ENCODE measurements at regions not wholly inside any gene's neighbourhood (a gene's known extent, or its start where the extent isn't known, plus 50 kb on each side); places are given as distances from the start of the nearest gene placed in this dataset.

DNA sequence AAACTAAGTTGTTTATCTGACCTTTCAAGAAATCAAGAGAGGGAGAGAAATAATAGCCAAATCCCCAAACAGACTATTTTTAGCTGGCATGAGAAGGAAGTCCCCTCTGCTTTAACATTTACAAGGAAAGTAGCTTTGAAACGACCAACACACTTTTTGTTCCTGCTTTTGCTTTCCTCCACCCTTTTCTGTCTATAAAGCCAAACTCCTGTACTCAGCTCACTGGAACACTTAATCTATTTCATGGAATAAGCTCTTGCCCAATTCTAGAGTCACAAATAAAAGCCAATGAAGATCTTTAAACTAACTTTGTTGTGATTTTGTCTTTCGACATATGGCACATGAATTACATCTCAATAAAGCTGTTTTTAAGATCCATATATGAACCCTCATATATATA, 86.8 kb upstream of the CCDC71L start:
- in situ Hi-C loops (cut with MboI; ENCODE audit: low sequenced_read_pairs) = no loop called here

DNA sequence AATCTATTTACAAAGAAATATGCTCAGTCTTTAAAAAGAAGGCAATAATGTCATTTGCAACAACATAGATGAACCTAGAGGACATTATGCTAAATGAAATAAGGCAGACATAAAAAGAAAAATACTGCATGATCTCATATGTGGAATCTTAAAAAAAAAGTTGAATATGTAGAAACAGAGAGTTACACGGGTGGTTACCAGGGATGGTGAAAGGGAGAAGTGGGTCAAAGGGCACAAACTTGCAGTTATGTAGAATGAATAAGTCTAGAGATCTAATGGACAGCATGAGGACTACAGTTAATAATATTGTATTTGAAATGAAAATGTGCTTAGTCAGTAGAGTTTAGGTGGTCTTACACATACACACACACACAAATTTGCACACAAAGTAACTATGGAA, 88.2 kb upstream of the CCDC71L start:
- in situ Hi-C loops (cut with MboI; ENCODE audit: low sequenced_read_pairs) = no loop called here

DNA sequence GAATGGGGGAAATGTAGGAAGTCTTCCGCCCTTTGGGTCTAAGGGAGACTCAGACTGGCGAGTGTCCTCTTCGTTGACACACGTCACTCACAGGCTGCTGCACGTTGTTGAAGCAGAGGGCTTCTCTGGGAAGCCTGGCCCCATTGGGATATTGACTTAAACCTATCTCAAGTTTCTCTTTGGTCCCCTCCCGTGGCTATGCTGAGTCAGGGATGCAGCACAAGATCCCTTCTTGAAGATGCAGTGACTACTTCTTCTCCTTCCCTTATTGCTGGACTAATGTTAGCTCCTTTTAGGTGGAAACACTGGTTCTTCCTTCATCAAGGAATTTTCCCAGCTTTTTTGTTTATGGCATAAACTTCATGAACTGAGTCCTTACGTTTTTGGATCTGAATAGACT, 89.8 kb upstream of the CCDC71L start:
- in situ Hi-C loops (cut with MboI; ENCODE audit: low sequenced_read_pairs) = loop anchor here (25.0 kb wide), 1 partner anchor 213 kb away; no protein-coding TSS in a partner anchor

DNA sequence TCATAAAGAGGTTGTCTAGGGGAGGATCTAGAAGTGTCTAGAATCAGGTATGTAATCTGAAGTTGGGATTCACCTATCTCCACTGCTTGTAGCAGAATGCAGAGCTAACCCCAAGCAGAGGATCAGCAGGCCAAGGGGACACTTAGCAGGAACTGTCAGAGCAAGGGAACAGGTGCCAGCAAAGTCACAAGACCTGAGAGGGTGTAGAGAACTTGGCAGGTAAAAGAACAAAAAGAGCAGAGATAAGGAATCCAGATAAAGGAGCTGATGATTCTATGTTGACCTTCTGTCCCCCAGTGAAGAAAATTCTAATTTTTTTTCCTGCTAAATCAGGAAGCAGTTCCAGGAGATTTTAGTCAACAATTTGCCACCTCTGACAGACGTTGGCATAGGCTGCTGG, 91.4 kb upstream of the CCDC71L start:
- in situ Hi-C loops (cut with MboI; ENCODE audit: low sequenced_read_pairs) = loop anchor here (25.0 kb wide), 1 partner anchor 215 kb away; no protein-coding TSS in a partner anchor

DNA sequence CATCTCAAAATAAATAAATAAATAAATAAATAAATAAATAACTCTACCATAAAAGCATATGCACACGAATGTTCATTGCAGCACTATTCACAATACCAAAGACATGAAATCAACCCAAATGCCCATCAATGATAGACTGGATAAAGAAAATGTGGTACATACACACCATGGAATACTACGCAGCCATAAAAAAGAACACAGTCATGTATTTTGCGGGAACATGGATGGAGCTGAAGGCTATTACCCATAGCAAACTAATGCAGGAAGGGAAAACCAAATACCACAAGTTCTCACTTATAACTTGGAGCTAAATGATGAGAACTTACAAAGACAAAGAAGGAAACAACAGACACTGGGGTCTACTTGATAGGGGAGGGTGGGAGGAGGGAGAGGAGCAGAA, 94.1 kb upstream of the CCDC71L start:
- in situ Hi-C loops (cut with MboI; ENCODE audit: low sequenced_read_pairs) = loop anchor here (25.0 kb wide), 1 partner anchor 218 kb away; no protein-coding TSS in a partner anchor

DNA sequence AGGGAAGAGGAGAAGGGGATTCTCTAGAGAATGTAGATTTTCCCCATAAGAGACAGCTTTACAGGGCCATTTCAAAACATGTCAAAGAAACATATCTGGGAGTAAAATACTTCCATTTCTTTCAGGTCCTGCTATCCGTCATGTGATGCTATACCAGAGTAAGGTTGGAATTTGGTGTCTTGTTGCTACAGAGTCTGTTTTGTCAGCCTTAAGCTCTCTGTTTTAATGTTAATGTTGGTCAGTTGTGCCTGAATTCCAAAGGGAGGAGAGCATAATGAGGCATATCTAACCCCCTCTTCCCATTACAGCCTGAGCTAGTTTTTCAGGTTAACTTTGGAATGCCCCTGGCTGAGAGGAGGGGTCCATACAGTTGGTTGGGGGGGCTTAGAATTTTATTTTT, 94.7 kb upstream of the CCDC71L start:
- in situ Hi-C loops (cut with MboI; ENCODE audit: low sequenced_read_pairs) = loop anchor here (25.0 kb wide), 1 partner anchor 218 kb away; no protein-coding TSS in a partner anchor

DNA sequence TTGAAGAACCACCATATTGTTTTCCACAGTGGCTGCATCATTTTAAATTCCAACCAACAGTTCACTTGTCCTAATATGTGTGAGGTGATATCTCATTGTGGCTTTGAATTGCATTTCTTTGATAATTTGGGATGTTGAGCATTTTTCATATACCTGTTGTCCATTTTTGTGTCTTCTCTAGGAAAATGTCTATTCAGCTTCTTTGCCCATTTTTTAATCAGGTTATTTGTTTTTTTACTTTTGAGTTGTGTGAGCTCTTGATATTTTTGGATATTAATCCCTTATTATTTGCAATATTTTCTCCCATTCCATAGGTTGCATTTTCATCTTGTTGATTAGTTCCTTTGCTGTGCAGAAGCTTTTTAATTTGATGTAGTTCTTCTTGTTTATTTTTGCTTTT, 95.1 kb upstream of the CCDC71L start:
- in situ Hi-C loops (cut with MboI; ENCODE audit: low sequenced_read_pairs) = loop anchor here (25.0 kb wide), 1 partner anchor 219 kb away; no protein-coding TSS in a partner anchor

DNA sequence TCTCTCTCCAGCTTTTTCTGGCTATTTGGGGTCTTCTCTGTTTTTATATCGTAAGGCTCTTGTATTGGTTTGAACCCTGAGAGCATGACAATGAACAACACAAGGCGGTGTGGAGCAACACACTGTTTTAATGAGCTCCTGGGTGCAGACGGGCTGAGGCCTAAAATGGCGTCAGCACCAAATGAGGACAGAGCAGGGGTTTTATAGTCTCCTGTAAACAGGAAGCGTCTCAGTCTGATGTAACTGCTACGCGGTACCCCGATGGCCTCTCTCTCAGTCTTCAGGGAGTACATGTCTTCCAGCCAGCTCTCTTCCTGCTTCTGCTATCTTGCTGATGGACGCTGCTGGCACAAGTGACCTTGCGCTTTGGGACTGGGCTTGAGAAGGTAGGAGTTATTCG, 95.9 kb upstream of the CCDC71L start:
- in situ Hi-C loops (cut with MboI; ENCODE audit: low sequenced_read_pairs) = loop anchor here (25.0 kb wide), 1 partner anchor 220 kb away; no protein-coding TSS in a partner anchor

DNA sequence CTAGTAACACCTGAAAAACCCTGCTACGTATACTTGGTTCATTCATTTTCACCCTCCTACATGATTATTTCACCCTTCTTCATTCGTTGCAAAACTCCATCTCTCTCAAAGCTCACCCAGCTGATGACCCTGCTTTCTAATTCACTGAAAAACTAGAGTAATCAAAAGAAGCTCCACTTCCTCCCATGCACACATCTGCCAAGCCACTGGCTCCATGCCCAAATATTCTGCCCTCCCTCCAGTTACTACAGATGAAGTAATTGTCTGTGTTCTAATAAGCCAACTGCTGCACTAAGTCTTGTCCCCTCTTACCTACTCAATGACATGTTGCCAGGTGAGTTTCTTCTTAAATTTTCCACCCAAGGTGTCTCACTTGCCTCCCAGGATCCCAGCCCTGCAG, 96.9 kb upstream of the CCDC71L start:
- in situ Hi-C loops (cut with MboI; ENCODE audit: low sequenced_read_pairs) = loop anchor here (25.0 kb wide), 1 partner anchor 221 kb away; no protein-coding TSS in a partner anchor

DNA sequence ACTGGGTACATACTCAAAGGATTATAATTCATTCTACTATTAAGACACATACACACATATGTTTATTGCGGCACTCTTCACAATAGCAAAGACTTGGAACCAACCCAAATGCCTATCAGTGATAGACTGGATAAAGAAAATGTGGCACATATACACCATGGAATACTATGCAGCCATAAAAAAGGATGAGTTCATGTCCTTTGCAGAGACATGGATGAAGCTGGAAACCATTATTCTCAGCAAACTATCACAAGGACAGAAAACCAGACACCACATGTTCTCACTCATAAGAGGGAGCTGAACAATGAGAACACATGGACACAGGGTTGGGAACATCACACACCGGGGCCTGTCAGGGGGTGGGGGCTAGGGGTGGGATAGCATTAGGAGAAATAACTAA, 101.9 kb upstream of the CCDC71L start:
- in situ Hi-C loops (cut with MboI; ENCODE audit: low sequenced_read_pairs) = loop anchor here (25.0 kb wide), 1 partner anchor 226 kb away; no protein-coding TSS in a partner anchor

DNA sequence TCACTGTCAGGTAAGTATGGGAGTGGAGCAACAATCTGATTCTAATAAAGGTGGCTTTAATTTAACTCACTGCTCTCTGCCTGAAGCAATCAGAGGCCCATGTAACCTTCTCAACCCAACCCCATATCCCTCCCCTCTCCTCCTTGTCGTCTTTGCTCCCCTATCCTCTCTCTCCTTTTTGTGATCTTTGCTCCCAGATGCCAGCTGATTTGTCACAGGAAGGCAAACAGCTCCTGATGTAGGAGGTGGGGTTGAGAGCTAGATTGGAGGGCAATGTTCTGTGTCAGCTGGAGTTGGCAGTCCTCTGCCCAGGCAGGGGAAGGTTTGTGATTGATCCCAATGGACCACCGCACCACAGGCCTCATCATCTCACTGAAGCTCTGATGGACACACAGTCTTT, 101.4 kb upstream of the PIK3CG start:
- in situ Hi-C loops (cut with MboI; ENCODE audit: low sequenced_read_pairs) = loop anchor here (25.0 kb wide), 1 partner anchor 226 kb away; no protein-coding TSS in a partner anchor

DNA sequence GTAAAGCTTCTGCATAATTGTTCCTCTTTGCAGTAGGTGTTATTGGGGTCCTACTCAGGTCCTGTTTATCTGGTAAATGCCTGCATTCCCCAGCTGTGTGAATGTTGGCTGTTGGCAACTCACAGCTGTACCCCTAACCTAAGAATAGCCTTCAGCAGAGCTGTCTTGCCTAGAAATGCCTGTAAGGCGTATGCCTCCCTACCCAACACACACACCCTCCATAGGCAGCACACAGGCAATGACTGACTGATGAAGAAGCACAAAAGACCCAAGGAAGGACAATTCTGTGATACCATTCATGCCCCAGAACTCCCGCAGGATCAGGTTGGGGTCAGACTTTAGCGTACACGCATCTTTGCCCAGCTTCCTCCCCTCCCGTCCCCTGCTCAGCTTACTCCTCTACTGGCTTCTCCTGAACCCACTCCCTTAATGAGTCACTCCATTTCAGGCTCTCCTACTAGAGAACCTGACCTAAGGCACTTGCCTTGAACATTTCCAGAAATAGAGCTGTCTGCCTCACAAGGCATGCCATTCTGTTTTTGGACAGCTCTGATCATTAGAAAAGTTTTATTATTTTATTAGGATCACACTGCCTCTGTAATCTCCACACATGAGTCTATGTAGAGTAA, 99.2 kb upstream of the PIK3CG start:
- in situ Hi-C loops (cut with MboI; ENCODE audit: low sequenced_read_pairs) = loop anchor here (25.0 kb wide), 1 partner anchor 229 kb away; no protein-coding TSS in a partner anchor

DNA sequence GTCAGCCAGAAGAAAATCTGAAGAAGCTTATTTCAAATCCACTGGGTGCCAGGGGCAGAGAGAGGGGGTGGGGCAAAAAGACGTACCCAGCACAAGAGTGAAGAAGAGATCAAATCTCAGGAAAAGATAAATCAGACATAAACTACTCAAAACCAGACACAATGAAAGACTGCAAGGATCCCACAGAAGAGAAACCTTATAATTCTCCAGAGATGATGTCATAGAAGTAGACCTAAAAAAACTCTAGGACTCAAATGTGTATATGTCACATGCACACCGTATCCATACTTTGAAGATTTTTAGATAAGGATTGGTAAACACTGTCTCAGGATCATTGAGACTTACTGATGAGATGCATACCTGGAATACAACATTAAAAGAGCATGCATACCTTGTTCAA, 98.5 kb upstream of the PIK3CG start:
- in situ Hi-C loops (cut with MboI; ENCODE audit: low sequenced_read_pairs) = loop anchor here (25.0 kb wide), 1 partner anchor 229 kb away; no protein-coding TSS in a partner anchor

DNA sequence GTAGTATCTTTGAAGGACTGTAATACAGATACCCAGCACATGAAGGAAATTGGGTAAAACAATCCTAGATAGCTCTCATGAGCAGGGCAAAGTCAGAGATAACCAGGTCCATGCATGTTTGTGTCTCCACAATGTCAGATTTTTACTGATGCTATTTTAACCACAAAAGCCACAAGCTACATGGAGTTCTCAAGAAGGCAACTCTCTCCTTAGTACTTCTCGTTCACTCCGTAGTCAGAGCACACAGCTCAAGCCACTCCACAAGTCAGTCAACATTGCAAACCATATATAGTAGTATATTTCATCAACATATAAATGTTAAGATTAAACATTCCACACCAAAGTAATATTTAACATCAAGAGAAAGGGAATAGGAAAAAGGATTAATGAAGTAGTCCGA, 98.0 kb upstream of the PIK3CG start:
- in situ Hi-C loops (cut with MboI; ENCODE audit: low sequenced_read_pairs) = loop anchor here (25.0 kb wide), 1 partner anchor 230 kb away; no protein-coding TSS in a partner anchor

DNA sequence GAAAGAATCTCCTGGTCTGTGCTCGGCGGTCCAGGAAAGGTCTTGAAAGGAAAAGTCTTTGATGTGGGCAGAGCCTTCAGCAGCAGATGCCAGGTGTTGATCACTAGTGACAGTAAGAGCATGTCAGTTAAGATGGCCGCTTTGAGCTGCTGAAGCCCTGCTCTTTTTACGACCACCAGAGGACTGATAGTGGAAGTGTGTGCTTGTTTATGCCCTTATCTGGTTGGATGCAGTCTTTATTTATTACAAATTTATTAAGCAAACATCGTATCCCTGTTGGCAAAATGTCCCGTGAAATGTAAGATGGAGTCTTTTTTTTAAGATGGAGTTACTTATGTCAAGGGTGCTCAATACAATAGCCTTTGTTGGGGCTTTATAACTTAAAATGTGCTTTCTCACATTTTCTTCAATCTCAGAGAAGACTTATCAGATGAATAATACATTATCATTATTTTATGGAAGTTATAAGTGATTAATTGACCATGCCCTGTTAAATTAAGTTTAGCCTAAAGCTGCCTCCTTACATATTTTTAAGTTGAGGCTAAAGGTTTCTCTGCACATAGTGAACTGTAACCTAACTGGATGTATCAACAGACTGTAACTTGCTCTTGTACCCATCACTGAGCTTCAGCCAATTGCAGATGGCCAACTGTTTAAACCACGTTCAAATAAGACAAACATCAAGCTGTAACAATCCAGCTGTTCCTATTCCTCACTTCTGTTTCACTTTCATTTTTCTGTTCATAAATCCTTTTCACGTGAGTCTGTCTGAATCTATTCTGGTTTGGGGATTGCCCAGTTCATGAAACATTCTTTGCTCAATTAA, 97.4 kb upstream of the PIK3CG start:
- in situ Hi-C loops (cut with MboI; ENCODE audit: low sequenced_read_pairs) = loop anchor here (25.0 kb wide), 1 partner anchor 230 kb away; no protein-coding TSS in a partner anchor

DNA sequence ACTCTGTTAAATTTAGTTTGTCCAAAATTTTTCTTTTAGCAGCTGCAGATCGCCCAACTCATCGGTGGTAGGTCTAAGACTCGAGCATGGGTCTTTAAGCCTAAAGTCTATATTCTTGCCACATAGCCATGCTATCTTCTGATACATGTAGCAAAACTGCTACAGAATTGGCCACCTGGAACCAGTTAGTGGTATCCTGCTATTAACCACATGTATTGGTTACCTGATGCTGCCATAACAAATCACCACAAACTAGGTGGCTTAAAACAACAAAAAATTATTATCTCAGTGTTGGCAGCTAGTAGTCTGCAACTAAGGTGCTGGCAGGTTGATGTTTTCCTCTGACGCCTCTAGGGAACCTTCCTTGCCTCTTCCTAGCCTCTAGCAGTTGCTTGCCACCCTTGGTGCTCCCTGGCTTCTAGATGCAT, 96.7 kb upstream of the PIK3CG start:
- in situ Hi-C loops (cut with MboI; ENCODE audit: low sequenced_read_pairs) = loop anchor here (25.0 kb wide), 1 partner anchor 231 kb away; no protein-coding TSS in a partner anchor

DNA sequence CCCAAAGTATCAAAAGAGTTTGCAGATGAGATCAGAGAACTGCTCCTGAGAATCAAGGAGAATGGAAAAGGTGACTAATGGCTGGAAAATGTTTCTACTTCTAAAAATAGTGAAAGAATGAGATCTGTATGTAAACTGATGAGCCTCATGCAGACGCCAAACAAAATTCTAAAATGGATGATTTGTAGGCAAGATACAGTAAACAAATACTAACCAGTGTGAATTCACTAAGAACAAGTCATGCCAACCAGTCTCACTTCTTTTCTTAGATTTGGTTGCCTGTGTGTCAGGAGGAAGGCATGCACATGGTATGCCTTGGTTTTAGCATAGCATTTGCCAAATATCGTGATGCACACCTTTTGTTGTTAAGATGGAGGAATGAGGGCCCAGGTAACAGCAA, 94.9 kb upstream of the PIK3CG start:
- in situ Hi-C loops (cut with MboI; ENCODE audit: low sequenced_read_pairs) = loop anchor here (25.0 kb wide), 1 partner anchor 233 kb away; no protein-coding TSS in a partner anchor

DNA sequence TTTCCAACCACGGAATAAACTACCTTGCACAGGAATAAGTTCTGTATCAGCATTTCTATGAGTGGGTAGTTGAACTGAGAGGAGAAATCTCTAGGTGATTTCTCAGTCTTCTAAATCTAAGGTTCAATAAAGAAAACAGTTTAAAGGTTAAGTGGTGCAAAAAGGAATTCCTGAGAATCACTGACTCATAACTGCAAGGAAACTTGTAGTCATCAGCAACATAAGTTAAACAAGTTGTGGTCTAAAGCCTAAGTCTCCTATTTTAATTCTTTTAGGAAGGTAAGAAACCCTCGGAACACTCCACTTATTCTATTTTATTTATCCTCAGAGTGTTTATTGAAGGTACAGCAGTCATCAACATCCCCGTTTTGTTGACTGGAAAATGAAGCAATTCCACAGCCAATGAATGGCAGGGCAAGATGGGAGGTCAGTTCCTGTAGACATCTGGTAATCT, 92.4 kb upstream of the PIK3CG start:
- in situ Hi-C loops (cut with MboI; ENCODE audit: low sequenced_read_pairs) = loop anchor here (25.0 kb wide), 1 partner anchor 235 kb away; no protein-coding TSS in a partner anchor

DNA sequence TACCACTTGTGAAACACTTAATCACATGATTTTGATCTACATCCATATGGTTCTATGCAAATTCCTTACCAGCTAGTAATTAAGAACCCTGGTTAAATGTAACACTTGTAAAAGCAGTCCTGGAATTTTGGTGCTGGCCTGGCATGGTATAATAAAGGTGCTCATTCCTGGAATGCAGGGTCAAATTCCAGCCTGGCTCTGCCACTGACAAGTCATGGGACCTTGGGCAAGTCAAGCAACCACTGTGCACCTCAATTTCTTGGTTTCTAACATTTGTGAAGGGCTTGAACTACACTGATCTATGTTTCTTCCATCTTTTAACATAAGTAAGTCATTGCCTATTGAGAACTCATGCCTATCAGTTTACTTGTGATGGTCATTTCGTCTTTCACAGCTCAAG, 91.9 kb upstream of the PIK3CG start:
- in situ Hi-C loops (cut with MboI; ENCODE audit: low sequenced_read_pairs) = loop anchor here (25.0 kb wide), 1 partner anchor 236 kb away; no protein-coding TSS in a partner anchor

DNA sequence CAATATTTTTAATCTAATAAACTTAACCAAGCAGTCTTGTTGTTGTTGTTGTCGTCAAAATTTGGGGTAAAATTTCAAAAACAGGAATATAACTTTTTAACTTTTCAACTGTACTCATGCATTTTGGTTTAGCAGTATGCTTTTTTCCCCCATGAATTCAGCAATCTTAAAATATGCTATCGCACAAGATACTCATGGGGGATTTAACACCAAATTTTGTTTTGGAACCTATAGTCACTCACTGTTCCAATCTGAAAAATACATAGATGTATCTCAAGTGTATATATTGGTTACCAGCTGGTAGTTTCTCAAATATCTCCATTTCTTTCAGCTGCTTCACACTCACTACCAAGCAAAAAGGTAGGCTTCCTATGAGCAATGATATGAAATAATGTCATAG, 91.4 kb upstream of the PIK3CG start:
- in situ Hi-C loops (cut with MboI; ENCODE audit: low sequenced_read_pairs) = loop anchor here (25.0 kb wide), 1 partner anchor 236 kb away; no protein-coding TSS in a partner anchor

DNA sequence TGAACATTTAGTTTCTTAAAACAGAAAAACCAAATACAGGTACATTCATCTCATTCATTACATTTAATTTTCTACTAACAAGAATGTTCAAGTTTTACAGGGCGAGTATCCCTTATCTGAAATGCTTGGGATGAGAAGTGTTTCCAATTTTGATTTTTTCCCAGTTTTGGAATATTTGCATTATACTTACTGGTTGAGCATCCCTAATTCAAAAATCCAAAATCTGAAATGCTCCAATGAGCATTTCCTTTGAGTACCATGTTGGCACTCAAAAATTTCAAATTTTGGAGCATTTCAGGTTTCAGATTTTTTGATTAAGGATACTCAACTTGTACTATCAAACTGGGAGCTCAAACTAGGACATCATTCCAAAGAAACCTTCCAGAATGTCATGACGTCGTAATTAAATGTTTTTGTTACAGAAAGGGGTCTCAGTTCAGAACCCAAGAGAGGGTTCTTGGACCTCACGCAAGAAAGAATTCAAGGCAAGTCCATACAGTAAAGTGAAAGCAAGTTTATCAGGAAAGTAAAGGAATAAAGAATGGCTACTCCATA, 90.8 kb upstream of the PIK3CG start:
- in situ Hi-C loops (cut with MboI; ENCODE audit: low sequenced_read_pairs) = loop anchor here (25.0 kb wide), 1 partner anchor 237 kb away; no protein-coding TSS in a partner anchor
